ENCODE measurements at regions not wholly inside any gene's neighbourhood (a gene's known extent, or its start where the extent isn't known, plus 50 kb on each side); places are given as distances from the start of the nearest gene placed in this dataset.
"Not testable (repeated sequence)": the region's sequence is repeated elsewhere in the genome, so short reads cannot be mapped to it uniquely, and the experiment has no call there.

- no peak for DNase-seq
Measured at GRCh38 chr10:9848981-9849380, 1168.7 kb upstream of the CELF2 start.

DNA sequence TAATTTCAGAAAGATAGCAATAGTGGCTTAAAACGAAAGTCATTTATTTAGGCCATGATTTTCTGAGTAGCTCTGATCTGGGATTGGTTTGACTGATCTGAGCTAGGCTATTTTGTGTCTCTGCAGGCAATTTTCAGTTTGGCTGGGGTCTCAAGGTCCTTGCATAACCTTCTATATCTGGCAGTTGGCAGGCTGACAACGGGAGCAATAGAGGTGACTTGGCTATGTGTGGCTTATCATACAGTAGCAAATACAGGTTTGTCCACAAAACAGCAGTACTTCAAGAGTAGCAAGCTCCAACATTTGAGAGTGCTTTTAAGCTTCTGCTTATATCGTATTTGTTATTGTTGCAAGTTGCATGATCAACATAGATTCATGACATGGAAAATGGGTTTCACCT, 1167.3 kb upstream of the CELF2 start:
- DNase-seq = no peak

DNA sequence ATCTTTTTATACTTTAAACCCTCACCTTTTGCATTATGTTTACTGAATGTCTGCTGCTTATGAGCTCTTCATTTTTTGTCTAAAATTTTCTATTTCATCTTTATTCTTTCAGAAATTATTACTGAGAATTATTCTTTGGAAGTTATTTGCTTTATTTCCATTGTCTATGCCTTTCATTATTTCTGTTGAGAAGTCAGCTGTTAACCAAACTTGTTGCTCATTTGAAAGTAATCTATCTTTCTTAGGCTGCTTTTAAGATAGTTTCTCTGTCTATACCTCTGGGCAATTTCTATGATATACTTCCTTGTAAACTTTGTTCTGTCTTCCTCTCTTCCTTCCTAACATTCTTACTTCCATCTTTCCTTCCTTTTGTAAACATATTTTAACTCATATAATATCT, 1165.9 kb upstream of the CELF2 start:
- DNase-seq = no peak

GRCh38 chr10:9853405-9854355, 1164.0 kb upstream of the CELF2 start:
- DNase-seq = no peak

DNA sequence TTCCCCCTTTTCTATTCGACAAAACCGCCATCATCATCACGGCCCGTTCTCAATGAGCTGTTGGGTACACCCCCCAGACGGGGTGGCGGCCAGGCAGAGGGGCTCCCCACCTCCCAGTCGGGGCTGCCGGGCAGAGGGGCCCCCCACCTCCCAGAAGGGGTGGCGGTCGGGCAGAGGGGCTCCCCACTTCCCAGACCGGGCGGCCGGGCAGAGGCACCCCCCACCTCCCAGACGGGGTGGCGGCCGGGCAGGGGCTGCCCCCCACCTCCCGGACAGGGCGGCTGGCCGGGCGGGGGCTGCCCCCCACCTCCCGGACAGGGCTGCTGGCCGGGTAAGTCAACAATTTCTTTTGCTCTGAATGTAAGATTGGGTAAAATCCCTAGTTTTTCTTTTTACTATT, 1162.2 kb upstream of the CELF2 start:
- not testable (repeated sequence) for DNase-seq

DNA sequence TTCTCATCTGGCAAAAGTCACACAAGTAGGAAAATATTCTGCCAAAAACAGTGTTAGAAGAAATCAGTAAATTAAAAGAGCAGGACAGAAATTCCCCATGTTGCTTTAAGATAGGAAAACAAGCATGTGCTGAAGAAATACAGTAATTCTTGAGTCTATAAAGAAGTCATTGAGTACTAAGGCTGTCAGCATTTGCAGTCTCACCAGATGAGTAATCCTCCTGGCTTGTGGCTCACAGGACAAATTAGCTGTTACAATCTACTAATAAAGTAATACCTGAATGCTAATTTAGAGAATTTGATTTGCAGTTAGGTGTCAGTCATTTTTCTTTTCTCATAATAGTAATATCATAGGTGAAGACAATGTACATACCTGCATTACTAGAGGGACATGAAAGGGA, 1158.9 kb upstream of the CELF2 start:
- DNase-seq = no peak

GRCh38 chr10:9860045-9860444, 1157.6 kb upstream of the CELF2 start:
- DNase-seq = no peak

DNA sequence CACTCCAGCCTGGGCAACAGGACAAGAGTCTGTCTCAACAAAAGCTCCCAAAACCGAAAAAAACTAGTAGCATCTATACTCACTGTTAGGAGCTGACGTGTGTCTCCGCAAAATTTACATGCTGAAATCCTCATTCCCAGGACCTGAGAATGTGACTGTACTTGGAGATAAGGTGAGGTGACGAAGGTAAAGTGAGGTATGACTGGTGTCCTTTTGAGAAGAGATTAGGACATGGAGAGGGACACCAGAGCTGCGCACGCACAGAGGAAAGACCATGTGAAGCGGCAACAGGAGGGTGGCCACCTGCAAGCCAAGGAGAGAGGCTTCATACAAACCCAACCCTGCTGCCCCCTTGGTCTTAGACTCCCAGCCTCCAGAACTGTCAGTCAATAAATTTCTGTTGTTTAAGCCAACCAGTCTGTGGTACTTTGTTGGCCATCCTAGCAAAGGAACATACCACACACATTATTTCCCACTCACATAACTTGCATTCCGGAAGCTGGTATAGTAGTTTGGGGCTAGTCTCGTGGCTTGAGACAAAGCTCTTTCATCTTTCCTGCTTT, 1154.0 kb upstream of the CELF2 start:
- DNase-seq = no peak

DNA sequence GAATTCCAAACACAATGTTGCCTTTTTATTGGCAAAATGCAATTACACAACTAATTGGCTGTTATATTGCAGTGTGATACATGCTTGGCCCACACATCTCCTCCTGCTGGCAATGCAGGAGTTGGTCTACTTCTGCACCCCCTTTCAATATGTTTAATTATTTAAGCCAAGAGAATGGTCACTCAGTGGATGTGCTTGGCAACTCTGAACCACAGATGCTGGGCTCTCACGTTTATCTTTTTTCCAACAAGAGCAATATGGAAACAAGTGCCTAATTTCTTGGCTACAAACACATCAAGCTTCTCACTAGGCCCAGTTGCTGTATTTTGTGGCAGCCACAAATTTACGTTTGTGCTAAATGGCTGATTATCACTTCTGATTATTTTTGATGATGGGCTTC, 1149.2 kb upstream of the CELF2 start:
- DNase-seq = no peak

GRCh38 chr10:9869205-9869604, 1148.5 kb upstream of the CELF2 start:
- DNase-seq = no peak

- no peak for DNase-seq
Measured at GRCh38 chr10:9869606-9870176, 1148.0 kb upstream of the CELF2 start.

- DNase-seq = no peak
Measured at GRCh38 chr10:9875353-9875752, 1142.3 kb upstream of the CELF2 start.

DNA sequence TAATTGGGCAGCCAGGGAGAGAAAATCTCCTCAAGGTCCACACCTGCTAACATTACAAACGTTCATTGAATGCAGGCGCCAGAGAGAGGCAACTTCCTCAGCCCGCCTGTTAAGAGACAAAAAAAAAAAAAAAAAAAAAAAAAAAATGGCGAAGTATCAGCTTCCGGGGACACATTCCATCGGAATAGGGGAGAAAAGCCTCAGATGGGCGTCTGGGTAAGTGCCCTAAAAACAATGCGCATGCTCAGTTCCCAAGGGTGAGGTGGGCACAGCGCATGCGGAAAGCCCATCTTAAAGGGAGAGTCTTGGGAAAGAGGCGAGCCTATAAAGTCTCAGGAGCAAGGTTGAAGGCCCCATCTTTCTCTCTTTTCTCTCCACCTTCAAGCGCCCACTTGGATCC, 1139.7 kb upstream of the CELF2 start:
- DNase-seq = no peak

GRCh38 chr10:9878383-9878782, 1139.3 kb upstream of the CELF2 start:
- DNase-seq = no peak

GRCh38 chr10:9885761-9886160, 1131.9 kb upstream of the CELF2 start:
- no peak for DNase-seq

GRCh38 chr10:9886772-9887171, 1130.9 kb upstream of the CELF2 start:
- DNase-seq = no peak

DNA sequence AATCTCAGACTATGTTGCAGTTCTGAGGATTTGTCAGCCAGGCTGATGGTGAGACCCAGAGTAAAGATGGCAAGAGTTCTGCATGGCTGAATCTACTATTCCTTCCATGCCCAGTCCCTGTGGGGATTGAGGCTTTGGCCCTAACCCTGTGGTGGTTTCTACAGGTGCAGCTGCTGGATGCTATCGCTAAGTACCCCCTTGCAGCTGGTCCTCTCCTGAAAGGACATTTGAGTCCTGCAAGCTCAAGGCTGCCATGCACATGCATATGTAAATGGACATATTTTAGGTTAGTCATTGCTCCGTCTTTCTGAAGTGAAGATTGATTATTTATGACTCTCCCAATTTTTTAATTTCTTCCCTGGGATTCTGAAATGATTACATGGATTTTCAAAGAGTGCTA, 1122.2 kb upstream of the CELF2 start:
- no peak for DNase-seq

- no peak for DNase-seq
Measured at GRCh38 chr10:9895981-9896380, 1121.7 kb upstream of the CELF2 start.

- no peak for DNase-seq
Measured at GRCh38 chr10:9898633-9899395, 1118.9 kb upstream of the CELF2 start.

GRCh38 chr10:9900751-9901150, 1116.9 kb upstream of the CELF2 start:
- no peak for DNase-seq

GRCh38 chr10:9901971-9902370, 1115.7 kb upstream of the CELF2 start:
- no peak for DNase-seq

DNA sequence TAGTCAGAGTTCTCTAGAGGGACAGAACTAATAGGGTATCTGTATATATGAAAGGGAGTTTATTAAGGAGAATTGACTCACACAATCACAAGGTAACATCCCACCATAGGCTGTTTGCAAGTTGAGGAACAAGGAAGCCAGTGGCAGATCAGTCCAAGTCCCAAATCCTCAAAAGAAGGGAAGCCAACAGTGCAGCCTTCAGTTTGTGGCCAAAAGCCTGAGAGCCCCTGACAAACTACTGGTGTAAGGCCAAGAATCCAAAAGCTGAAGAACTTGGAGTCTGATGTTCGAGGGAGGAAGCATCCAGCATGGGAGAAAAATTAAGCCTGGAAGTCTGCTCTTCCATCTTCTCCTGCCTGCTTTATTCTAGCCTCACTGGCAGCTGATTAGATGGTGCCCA, 1107.2 kb upstream of the CELF2 start:
- DNase-seq = no peak

GRCh38 chr10:9911488-9911887, 1106.2 kb upstream of the CELF2 start:
- DNase-seq = no peak
